ENCODE measurements at regions not wholly inside any gene's neighbourhood (a gene's known extent, or its start where the extent isn't known, plus 50 kb on each side); places are given as distances from the start of the nearest gene placed in this dataset.

DNA sequence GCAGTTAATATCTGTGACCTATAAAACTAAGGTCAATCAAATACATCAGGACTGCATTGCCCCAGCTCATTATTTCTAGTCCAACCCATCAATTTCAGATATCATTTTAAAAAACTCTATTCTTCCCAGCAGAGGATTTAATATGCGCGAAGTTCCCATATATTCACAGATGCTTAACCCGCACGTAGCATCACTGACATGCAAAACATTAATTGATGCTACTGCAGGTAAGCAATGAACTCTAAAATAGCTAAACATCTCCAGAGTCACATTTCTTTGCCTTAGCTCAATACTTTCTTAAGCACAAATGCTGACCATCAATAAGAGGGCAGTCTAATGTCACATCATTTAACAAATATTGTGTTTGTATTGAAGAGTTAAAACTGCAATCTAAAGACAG is 586.6 kb upstream of the CDH18 start:
- Histone ChIP-seq H3K36me3 (ENCODE audit: insufficient read depth, low read length) (no peaks in the 10 kb centered on the region), H4K20me1 (ENCODE audit: insufficient read depth, low read length) (no peaks in the 10 kb centered on the region), H2AFZ (ENCODE audit: low read depth, low read length) (no peak overlapping the region), H3K9ac (ENCODE audit: low read depth, low read length) (no peak overlapping the region), H3K27ac (ENCODE audit: low read length) (no peak overlapping the region), H3K4me3 (ENCODE audit: low read depth in 1 of 2, low read length in 2 of 2) (no peak overlapping the region), H3K9me3 (ENCODE audit: insufficient read depth, low read length, severe bottlenecking) (no peaks in the 10 kb centered on the region), H3K79me2 (ENCODE audit: insufficient read depth, low read length) (no peaks in the 10 kb centered on the region), H3K4me2 (ENCODE audit: insufficient read depth, low read length) (no peak overlapping the region), H3K27me3 (ENCODE audit: insufficient read depth, low read length, poor library complexity) (no peaks in the 10 kb centered on the region), H3K4me1 (ENCODE audit: insufficient read depth, low read length) (no peaks in the 10 kb centered on the region)
- TF ChIP-seq EZH2 (IDR thresholded peaks at IDR 0.05; ENCODE audit: borderline replicate concordance, low read depth, low read length, severe bottlenecking) = no peak
- TF ChIP-seq, protein P1, sequence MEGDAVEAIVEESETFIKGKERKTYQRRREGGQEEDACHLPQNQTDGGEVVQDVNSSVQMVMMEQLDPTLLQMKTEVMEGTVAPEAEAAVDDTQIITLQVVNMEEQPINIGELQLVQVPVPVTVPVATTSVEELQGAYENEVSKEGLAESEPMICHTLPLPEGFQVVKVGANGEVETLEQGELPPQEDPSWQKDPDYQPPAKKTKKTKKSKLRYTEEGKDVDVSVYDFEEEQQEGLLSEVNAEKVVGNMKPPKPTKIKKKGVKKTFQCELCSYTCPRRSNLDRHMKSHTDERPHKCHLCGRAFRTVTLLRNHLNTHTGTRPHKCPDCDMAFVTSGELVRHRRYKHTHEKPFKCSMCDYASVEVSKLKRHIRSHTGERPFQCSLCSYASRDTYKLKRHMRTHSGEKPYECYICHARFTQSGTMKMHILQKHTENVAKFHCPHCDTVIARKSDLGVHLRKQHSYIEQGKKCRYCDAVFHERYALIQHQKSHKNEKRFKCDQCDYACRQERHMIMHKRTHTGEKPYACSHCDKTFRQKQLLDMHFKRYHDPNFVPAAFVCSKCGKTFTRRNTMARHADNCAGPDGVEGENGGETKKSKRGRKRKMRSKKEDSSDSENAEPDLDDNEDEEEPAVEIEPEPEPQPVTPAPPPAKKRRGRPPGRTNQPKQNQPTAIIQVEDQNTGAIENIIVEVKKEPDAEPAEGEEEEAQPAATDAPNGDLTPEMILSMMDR (IDR thresholded peaks at IDR 0.05; ENCODE audit: borderline replicate concordance, extremely low read depth, low read length, poor library complexity, severe bottlenecking) = no peak
- DNase-seq (no peak), ATAC-seq (ENCODE audit: insufficient read depth, low read depth) (no peak)

DNA sequence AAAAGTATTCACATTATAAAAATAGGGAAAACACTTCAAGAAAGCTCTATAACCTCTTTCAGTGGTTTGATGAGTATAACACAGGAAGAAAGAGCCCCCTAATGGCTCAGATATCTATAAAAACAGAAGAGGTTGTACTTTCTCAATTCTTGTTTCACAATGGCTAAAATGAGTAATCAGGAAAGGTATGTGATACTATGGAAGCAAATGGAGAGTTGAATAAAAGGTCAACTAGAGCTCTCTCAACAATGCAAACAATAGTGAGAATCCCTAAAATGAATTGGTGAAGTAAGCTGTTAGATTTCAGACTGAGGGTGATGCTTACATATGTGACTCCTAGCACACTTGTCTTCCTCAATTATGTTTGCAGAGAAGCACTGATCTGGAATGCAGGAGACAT is 584.6 kb upstream of the CDH18 start:
- DNase-seq = no peak
- no peak overlapping the region for H2AFZ ChIP-seq (ENCODE audit: low read depth, low read length)
- no peaks in the 10 kb centered on the region for H3K36me3 ChIP-seq (ENCODE audit: insufficient read depth, low read length)
- ATAC-seq (ENCODE audit: insufficient read depth, low read depth) = no peak
- no peak overlapping the region for H3K27ac ChIP-seq (ENCODE audit: low read length)
- no peak overlapping the region for H3K4me2 ChIP-seq (ENCODE audit: insufficient read depth, low read length)
- no peaks in the 10 kb centered on the region for H3K79me2 ChIP-seq (ENCODE audit: insufficient read depth, low read length)
- H3K9me3 ChIP-seq (ENCODE audit: insufficient read depth, low read length, severe bottlenecking) = no peaks in the 10 kb centered on the region
- H3K27me3 ChIP-seq (ENCODE audit: insufficient read depth, low read length, poor library complexity) = no peaks in the 10 kb centered on the region
- no peak overlapping the region for H3K9ac ChIP-seq (ENCODE audit: low read depth, low read length)
- TF ChIP-seq, protein P1 (IDR thresholded peaks at IDR 0.05; ENCODE audit: borderline replicate concordance, extremely low read depth, low read length, poor library complexity, severe bottlenecking) = peak; percentile 21
- TF ChIP-seq EZH2 (IDR thresholded peaks at IDR 0.05; ENCODE audit: borderline replicate concordance, low read depth, low read length, severe bottlenecking) = no peak
- H3K4me1 ChIP-seq (ENCODE audit: insufficient read depth, low read length) = no peaks in the 10 kb centered on the region
- no peaks in the 10 kb centered on the region for H4K20me1 ChIP-seq (ENCODE audit: insufficient read depth, low read length)
- no peak overlapping the region for H3K4me3 ChIP-seq (ENCODE audit: low read depth in 1 of 2, low read length in 2 of 2)

DNA sequence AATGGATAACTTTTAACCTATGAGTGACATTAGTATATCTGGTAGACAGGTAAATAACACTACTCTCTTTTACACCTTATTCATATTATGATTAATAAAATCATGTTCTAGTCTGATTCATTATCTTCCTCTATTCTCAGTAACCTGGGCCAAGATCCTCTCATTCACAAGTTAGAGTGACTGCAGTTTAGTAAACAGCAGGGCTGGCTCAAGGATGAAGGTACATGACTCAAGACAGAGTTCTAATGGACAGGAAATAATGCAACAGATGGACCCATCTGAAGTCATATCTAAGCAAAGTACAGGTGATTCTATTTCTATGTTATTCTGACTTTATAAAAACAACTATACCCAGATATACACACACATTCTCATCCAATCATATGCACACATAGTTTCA is 582.5 kb upstream of the CDH18 start:
- Histone ChIP-seq H3K36me3 (ENCODE audit: insufficient read depth, low read length) (no peaks in the 10 kb centered on the region), H2AFZ (ENCODE audit: low read depth, low read length) (no peak overlapping the region), H3K27ac (ENCODE audit: low read length) (no peak overlapping the region), H3K79me2 (ENCODE audit: insufficient read depth, low read length) (no peaks in the 10 kb centered on the region), H3K4me2 (ENCODE audit: insufficient read depth, low read length) (no peak overlapping the region), H3K27me3 (ENCODE audit: insufficient read depth, low read length, poor library complexity) (no peaks in the 10 kb centered on the region), H3K9me3 (ENCODE audit: insufficient read depth, low read length, severe bottlenecking) (no peaks in the 10 kb centered on the region), H3K9ac (ENCODE audit: low read depth, low read length) (no peak overlapping the region), H3K4me3 (ENCODE audit: low read depth in 1 of 2, low read length in 2 of 2) (no peak overlapping the region), H3K4me1 (ENCODE audit: insufficient read depth, low read length) (no peaks in the 10 kb centered on the region), H4K20me1 (ENCODE audit: insufficient read depth, low read length) (no peaks in the 10 kb centered on the region)
- TF ChIP-seq EZH2 (IDR thresholded peaks at IDR 0.05; ENCODE audit: borderline replicate concordance, low read depth, low read length, severe bottlenecking) = no peak
- TF ChIP-seq, protein P1 (IDR thresholded peaks at IDR 0.05; ENCODE audit: borderline replicate concordance, extremely low read depth, low read length, poor library complexity, severe bottlenecking) = no peak
- ATAC-seq (ENCODE audit: insufficient read depth, low read depth) (no peak), DNase-seq (no peak)

DNA sequence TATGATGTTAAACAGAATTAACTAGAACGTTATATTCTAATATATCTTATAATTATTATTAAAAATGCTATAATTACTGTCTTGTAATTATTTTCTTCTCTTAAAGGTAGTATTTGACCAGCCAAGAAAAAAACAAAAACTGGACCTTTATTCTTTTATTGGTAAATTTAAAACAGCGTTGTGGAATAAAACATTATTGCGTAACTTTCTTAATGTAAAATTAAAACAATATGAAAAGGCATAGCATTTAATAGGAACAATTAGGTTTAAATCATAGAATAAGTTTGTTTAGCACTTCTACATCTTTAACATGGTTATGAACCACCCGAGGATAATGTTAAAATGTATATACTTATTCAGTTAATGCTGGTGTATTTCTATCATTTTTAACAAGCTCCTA is 574.5 kb upstream of the CDH18 start:
- no peaks in the 10 kb centered on the region for H3K27me3 ChIP-seq (ENCODE audit: insufficient read depth, low read length, poor library complexity)
- H3K27ac ChIP-seq (ENCODE audit: low read length) = no peak overlapping the region
- no peaks in the 10 kb centered on the region for H3K9me3 ChIP-seq (ENCODE audit: insufficient read depth, low read length, severe bottlenecking)
- H3K4me3 ChIP-seq (ENCODE audit: low read depth in 1 of 2, low read length in 2 of 2) = no peak overlapping the region
- H3K79me2 ChIP-seq (ENCODE audit: insufficient read depth, low read length) = no peaks in the 10 kb centered on the region
- TF ChIP-seq, protein P1 (IDR thresholded peaks at IDR 0.05; ENCODE audit: borderline replicate concordance, extremely low read depth, low read length, poor library complexity, severe bottlenecking) = no peak
- no peak for TF ChIP-seq EZH2 (IDR thresholded peaks at IDR 0.05; ENCODE audit: borderline replicate concordance, low read depth, low read length, severe bottlenecking)
- ATAC-seq (ENCODE audit: insufficient read depth, low read depth) (no peak), DNase-seq (no peak)
- H2AFZ ChIP-seq (ENCODE audit: low read depth, low read length) = no peak overlapping the region
- no peaks in the 10 kb centered on the region for H4K20me1 ChIP-seq (ENCODE audit: insufficient read depth, low read length)
- H3K36me3 ChIP-seq (ENCODE audit: insufficient read depth, low read length) = no peaks in the 10 kb centered on the region
- H3K9ac ChIP-seq (ENCODE audit: low read depth, low read length) = no peak overlapping the region
- no peaks in the 10 kb centered on the region for H3K4me1 ChIP-seq (ENCODE audit: insufficient read depth, low read length)
- H3K4me2 ChIP-seq (ENCODE audit: insufficient read depth, low read length) = no peak overlapping the region

All from DND-41 (cell line).